HepG2 (cell line): ENCODE measurements at regions not wholly inside any gene's neighbourhood (a gene's known extent, or its start where the extent isn't known, plus 50 kb on each side); places are given as distances from the start of the nearest gene placed in this dataset.

ENCODE experiments used
- ATF3 ChIP-seq: sonication (generic); formaldehyde crosslinking; IDR thresholded peaks from 2 replicates; pipeline ENCODE4 v1.4.0; 2020; ENCODE audit warnings: missing genetic modification reagents
- HNRNPLL ChIP-seq: fragments of 200-400 bp; formaldehyde crosslinking; IDR thresholded peaks from 2 replicates; pipeline ENCODE4 v1.6.1; 2017; ENCODE audit warnings: mild to moderate bottlenecking, low read depth, low read length; ENCODE audit not compliant: poor library complexity, severe bottlenecking
- KAT2B ChIP-seq: fragments of 150-350 bp; IDR thresholded peaks from 2 replicates; pipeline ENCODE4 v1.6.1; 2014; ENCODE audit warnings: low read depth, low read length, borderline replicate concordance
- MBD4 ChIP-seq: IDR thresholded peaks from 2 replicates; pipeline ENCODE4 v1.6.1; 2012; ENCODE audit warnings: low read length, inconsistent platforms, borderline replicate concordance
- ONECUT2 ChIP-seq: sonication (generic); formaldehyde crosslinking; IDR thresholded peaks from 2 replicates; pipeline ENCODE4 v1.4.0; 2020; ENCODE audit warnings: missing genetic modification reagents
- RAD21 ChIP-seq: fragments of 450-650 bp; formaldehyde crosslinking; IDR thresholded peaks from 2 replicates; pipeline ENCODE4 v1.5.0; 2020; ENCODE audit warnings: mild to moderate bottlenecking
- SIN3A ChIP-seq: IDR thresholded peaks from 2 replicates; pipeline ENCODE4 v1.6.1; 2011; ENCODE audit warnings: low read depth, mild to moderate bottlenecking, control low read depth, low read length, borderline replicate concordance
- STAT5B ChIP-seq: sonication (generic); formaldehyde crosslinking; IDR thresholded peaks from 2 replicates; pipeline ENCODE4 v1.4.0; 2020; ENCODE audit warnings: missing genetic modification reagents
- ZBTB44 ChIP-seq: sonication (generic); formaldehyde crosslinking; IDR thresholded peaks from 2 replicates; pipeline ENCODE4 v1.4.0; 2020; ENCODE audit warnings: missing genetic modification reagents
- ZNF30 ChIP-seq: sonication (generic); formaldehyde crosslinking; IDR thresholded peaks from 2 replicates; pipeline ENCODE4 v1.5.0; 2020; ENCODE audit warnings: mild to moderate bottlenecking, missing genetic modification reagents
- ZNF768 ChIP-seq: sonication (generic); formaldehyde crosslinking; IDR thresholded peaks from 2 replicates; pipeline ENCODE4 v1.4.0; 2020; ENCODE audit warnings: missing genetic modification reagents
- ZSCAN31 ChIP-seq: sonication (generic); formaldehyde crosslinking; IDR thresholded peaks from 2 replicates; pipeline ENCODE4 v1.5.0; 2020; ENCODE audit warnings: low read depth, mild to moderate bottlenecking, missing genetic modification reagents
- TF ChIP-seq, protein P1 (sequence below): sonication (generic); formaldehyde crosslinking; IDR thresholded peaks from 2 replicates; pipeline ENCODE4 v1.5.0; 2020; ENCODE audit warnings: mild to moderate bottlenecking, missing genetic modification reagents, moderate library complexity
- TF ChIP-seq, protein P2 (sequence below): sonication (generic); formaldehyde crosslinking; IDR thresholded peaks from 2 replicates; pipeline ENCODE4 v1.9.0; 2021; ENCODE audit warnings: missing genetic modification reagents, borderline replicate concordance

- TF ChIP-seq ONECUT2 (CRISPR knock-in tag) (no peak), SIN3A (no peak), ZNF30 (CRISPR knock-in tag) (no peak), ZSCAN31 (CRISPR knock-in tag) (no peak), KAT2B (no peak), HNRNPLL (no peak), ZNF768 (CRISPR knock-in tag) (no peak), STAT5B (no peak), ZBTB44 (CRISPR knock-in tag) (no peak), RAD21 (CRISPR knock-in tag) (no peak), MBD4 (no peak), ATF3 (CRISPR knock-in tag) (no peak)
- TF ChIP-seq, protein P1, sequence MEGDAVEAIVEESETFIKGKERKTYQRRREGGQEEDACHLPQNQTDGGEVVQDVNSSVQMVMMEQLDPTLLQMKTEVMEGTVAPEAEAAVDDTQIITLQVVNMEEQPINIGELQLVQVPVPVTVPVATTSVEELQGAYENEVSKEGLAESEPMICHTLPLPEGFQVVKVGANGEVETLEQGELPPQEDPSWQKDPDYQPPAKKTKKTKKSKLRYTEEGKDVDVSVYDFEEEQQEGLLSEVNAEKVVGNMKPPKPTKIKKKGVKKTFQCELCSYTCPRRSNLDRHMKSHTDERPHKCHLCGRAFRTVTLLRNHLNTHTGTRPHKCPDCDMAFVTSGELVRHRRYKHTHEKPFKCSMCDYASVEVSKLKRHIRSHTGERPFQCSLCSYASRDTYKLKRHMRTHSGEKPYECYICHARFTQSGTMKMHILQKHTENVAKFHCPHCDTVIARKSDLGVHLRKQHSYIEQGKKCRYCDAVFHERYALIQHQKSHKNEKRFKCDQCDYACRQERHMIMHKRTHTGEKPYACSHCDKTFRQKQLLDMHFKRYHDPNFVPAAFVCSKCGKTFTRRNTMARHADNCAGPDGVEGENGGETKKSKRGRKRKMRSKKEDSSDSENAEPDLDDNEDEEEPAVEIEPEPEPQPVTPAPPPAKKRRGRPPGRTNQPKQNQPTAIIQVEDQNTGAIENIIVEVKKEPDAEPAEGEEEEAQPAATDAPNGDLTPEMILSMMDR = no peak
- TF ChIP-seq, protein P2, sequence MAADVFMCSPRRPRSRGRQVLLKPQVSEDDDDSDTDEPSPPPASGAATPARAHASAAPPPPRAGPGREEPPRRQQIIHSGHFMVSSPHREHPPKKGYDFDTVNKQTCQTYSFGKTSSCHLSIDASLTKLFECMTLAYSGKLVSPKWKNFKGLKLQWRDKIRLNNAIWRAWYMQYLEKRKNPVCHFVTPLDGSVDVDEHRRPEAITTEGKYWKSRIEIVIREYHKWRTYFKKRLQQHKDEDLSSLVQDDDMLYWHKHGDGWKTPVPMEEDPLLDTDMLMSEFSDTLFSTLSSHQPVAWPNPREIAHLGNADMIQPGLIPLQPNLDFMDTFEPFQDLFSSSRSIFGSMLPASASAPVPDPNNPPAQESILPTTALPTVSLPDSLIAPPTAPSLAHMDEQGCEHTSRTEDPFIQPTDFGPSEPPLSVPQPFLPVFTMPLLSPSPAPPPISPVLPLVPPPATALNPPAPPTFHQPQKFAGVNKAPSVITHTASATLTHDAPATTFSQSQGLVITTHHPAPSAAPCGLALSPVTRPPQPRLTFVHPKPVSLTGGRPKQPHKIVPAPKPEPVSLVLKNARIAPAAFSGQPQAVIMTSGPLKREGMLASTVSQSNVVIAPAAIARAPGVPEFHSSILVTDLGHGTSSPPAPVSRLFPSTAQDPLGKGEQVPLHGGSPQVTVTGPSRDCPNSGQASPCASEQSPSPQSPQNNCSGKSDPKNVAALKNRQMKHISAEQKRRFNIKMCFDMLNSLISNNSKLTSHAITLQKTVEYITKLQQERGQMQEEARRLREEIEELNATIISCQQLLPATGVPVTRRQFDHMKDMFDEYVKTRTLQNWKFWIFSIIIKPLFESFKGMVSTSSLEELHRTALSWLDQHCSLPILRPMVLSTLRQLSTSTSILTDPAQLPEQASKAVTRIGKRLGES (CRISPR knock-in tag) = no peak
Measured at GRCh38 chr3:152039887-152040286, 166.4 kb downstream of the SUCNR1 start.
